ENCODE measurements at regions not wholly inside any gene's neighbourhood (a gene's known extent, or its start where the extent isn't known, plus 50 kb on each side); places are given as distances from the start of the nearest gene placed in this dataset.

GRCh38 chr16:85462714-85463611 is 150.2 kb upstream of the GSE1 start:
- TF ChIP-seq POLR2A (IDR thresholded peaks at IDR 0.05; ENCODE audit: low read depth, low read length) (no peak), PAX5 (IDR thresholded peaks at IDR 0.05; ENCODE audit: insufficient read depth, low read length, severe bottlenecking) (no peak), POLR2AphosphoS5 (IDR thresholded peaks at IDR 0.05; ENCODE audit: low read depth, low read length) (no peak)

Measured in GM12891 (cell line).